ENCODE measurements at regions not wholly inside any gene's neighbourhood (a gene's known extent, or its start where the extent isn't known, plus 50 kb on each side); places are given as distances from the start of the nearest gene placed in this dataset.

DNA sequence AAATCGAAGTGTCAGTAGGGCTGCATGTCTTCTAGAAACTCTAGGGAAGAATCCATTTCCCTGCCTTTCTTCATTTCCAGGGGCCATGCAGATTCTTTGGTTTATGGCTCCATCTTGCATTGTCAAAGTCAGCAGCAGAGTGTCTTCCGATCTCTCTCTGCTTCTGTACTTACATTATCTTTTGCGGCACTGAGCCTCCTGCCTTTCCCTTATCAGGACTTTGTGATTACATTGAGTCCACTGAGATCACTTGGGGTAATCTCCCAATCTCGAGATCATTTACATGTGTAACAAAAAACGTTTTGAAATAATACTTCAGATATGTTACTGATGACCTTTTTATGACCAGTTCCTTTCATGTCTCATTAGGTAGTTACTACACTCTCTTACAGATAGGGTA is 695.9 kb downstream of the NSUN3 start:
- no peaks in the 10 kb centered on the region for H3K4me1 ChIP-seq (ENCODE audit: control insufficient read depth, extremely low read depth, insufficient read depth, low read length)
- no peak for DNase-seq (ENCODE audit: low read depth, low spot score)
- H3K9me1 ChIP-seq (ENCODE audit: control insufficient read depth, extremely low read depth, insufficient read depth, low read length), result no peaks in the 10 kb centered on the region
- no peaks in the 10 kb centered on the region for H3K36me3 ChIP-seq (ENCODE audit: control insufficient read depth in 2 of 2, extremely low read depth in 1 of 2, insufficient read depth in 2 of 2, low read length in 2 of 2)
- no peak overlapping the region for H3K9ac ChIP-seq (ENCODE audit: control insufficient read depth, extremely low read depth, insufficient read depth, low read length)
- H4K20me1 ChIP-seq (ENCODE audit: control insufficient read depth, extremely low read depth, insufficient read depth, low read length), result no peaks in the 10 kb centered on the region
- no peak overlapping the region for H3K4me3 ChIP-seq (ENCODE audit: control insufficient read depth in 2 of 3, extremely low read depth in 1 of 3, insufficient read depth in 2 of 3, low read depth in 1 of 3, low read length in 3 of 3)
- H3K4me2 ChIP-seq (ENCODE audit: control insufficient read depth, extremely low read depth, insufficient read depth, low read depth, low read length), result no peak overlapping the region
- dilution Hi-C loops (cut with MboI; ENCODE audit: extremely low pct_ligation_motif_present, low sequenced_read_pairs), result no loop called here
- no peak overlapping the region for H2AFZ ChIP-seq (ENCODE audit: control insufficient read depth, low read length)
- H3K27me3 ChIP-seq (ENCODE audit: control insufficient read depth, extremely low read depth, insufficient read depth, low read length), result no peaks in the 10 kb centered on the region
- H3K9me3 ChIP-seq (ENCODE audit: control insufficient read depth, low read depth, low read length), result no peaks in the 10 kb centered on the region
- TF ChIP-seq, protein P1, sequence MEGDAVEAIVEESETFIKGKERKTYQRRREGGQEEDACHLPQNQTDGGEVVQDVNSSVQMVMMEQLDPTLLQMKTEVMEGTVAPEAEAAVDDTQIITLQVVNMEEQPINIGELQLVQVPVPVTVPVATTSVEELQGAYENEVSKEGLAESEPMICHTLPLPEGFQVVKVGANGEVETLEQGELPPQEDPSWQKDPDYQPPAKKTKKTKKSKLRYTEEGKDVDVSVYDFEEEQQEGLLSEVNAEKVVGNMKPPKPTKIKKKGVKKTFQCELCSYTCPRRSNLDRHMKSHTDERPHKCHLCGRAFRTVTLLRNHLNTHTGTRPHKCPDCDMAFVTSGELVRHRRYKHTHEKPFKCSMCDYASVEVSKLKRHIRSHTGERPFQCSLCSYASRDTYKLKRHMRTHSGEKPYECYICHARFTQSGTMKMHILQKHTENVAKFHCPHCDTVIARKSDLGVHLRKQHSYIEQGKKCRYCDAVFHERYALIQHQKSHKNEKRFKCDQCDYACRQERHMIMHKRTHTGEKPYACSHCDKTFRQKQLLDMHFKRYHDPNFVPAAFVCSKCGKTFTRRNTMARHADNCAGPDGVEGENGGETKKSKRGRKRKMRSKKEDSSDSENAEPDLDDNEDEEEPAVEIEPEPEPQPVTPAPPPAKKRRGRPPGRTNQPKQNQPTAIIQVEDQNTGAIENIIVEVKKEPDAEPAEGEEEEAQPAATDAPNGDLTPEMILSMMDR (optimal IDR thresholded peaks at IDR 0.05 in 1 of 3, IDR thresholded peaks at IDR 0.05 in 1 of 3, conservative IDR thresholded peaks at IDR 0.05 in 1 of 3; ENCODE audit: extremely low read depth in 1 of 3, insufficient read depth in 2 of 3, low read length in 3 of 3), result no peak
- no peak for TF ChIP-seq EZH2 (IDR thresholded peaks at IDR 0.05; ENCODE audit: low read length)
- H3K27ac ChIP-seq (ENCODE audit: control insufficient read depth, insufficient read depth, low read length), result no peak overlapping the region
- no peak for FAIRE-seq
- H3K79me2 ChIP-seq (ENCODE audit: control insufficient read depth, insufficient read depth, low read length), result no peaks in the 10 kb centered on the region

DNA sequence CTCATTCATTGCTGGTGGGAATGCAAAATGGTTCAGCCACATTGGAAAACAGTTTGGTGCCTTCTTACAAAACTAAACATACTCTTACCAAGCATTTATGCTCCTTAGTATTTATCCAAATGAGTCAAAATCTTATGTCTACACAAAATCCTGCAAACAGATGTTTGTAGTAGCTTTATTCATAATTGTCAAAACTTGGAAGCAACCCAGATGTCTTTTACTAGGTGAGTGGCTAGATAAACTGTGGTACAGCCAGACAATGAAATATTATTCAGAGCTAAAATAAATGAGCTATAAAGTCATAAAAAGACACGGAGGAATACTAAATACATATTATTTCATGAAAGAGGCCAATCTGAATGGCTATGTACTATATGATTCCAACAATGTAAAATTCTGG is 709.5 kb downstream of the NSUN3 start:
- no peaks in the 10 kb centered on the region for H3K79me2 ChIP-seq (ENCODE audit: control insufficient read depth, insufficient read depth, low read length)
- no peak overlapping the region for H2AFZ ChIP-seq (ENCODE audit: control insufficient read depth, low read length)
- no peak for FAIRE-seq
- no peak overlapping the region for H3K4me3 ChIP-seq (ENCODE audit: control insufficient read depth in 2 of 3, extremely low read depth in 1 of 3, insufficient read depth in 2 of 3, low read depth in 1 of 3, low read length in 3 of 3)
- H3K27ac ChIP-seq (ENCODE audit: control insufficient read depth, insufficient read depth, low read length), result no peak overlapping the region
- H3K4me2 ChIP-seq (ENCODE audit: control insufficient read depth, extremely low read depth, insufficient read depth, low read depth, low read length), result no peak overlapping the region
- H4K20me1 ChIP-seq (ENCODE audit: control insufficient read depth, extremely low read depth, insufficient read depth, low read length), result no peaks in the 10 kb centered on the region
- no peak overlapping the region for H3K9ac ChIP-seq (ENCODE audit: control insufficient read depth, extremely low read depth, insufficient read depth, low read length)
- TF ChIP-seq, protein P1 (optimal IDR thresholded peaks at IDR 0.05 in 1 of 3, IDR thresholded peaks at IDR 0.05 in 1 of 3, conservative IDR thresholded peaks at IDR 0.05 in 1 of 3; ENCODE audit: extremely low read depth in 1 of 3, insufficient read depth in 2 of 3, low read length in 3 of 3), result no peak
- TF ChIP-seq EZH2 (IDR thresholded peaks at IDR 0.05; ENCODE audit: low read length), result no peak
- no peaks in the 10 kb centered on the region for H3K9me3 ChIP-seq (ENCODE audit: control insufficient read depth, low read depth, low read length)
- no peaks in the 10 kb centered on the region for H3K4me1 ChIP-seq (ENCODE audit: control insufficient read depth, extremely low read depth, insufficient read depth, low read length)
- no peak for DNase-seq (ENCODE audit: low read depth, low spot score)
- H3K36me3 ChIP-seq (ENCODE audit: control insufficient read depth in 2 of 2, extremely low read depth in 1 of 2, insufficient read depth in 2 of 2, low read length in 2 of 2), result no peaks in the 10 kb centered on the region
- H3K27me3 ChIP-seq (ENCODE audit: control insufficient read depth, extremely low read depth, insufficient read depth, low read length), result no peaks in the 10 kb centered on the region
- dilution Hi-C loops (cut with MboI; ENCODE audit: extremely low pct_ligation_motif_present, low sequenced_read_pairs), result no loop called here
- no peaks in the 10 kb centered on the region for H3K9me1 ChIP-seq (ENCODE audit: control insufficient read depth, extremely low read depth, insufficient read depth, low read length)

Measured in keratinocyte (primary cell).